ENCODE measurements at regions not wholly inside any gene's neighbourhood (a gene's known extent, or its start where the extent isn't known, plus 50 kb on each side); places are given as distances from the start of the nearest gene placed in this dataset.
"Not testable (repeated sequence)": the region's sequence is repeated elsewhere in the genome, so short reads cannot be mapped to it uniquely, and the experiment has no call there.

DNA sequence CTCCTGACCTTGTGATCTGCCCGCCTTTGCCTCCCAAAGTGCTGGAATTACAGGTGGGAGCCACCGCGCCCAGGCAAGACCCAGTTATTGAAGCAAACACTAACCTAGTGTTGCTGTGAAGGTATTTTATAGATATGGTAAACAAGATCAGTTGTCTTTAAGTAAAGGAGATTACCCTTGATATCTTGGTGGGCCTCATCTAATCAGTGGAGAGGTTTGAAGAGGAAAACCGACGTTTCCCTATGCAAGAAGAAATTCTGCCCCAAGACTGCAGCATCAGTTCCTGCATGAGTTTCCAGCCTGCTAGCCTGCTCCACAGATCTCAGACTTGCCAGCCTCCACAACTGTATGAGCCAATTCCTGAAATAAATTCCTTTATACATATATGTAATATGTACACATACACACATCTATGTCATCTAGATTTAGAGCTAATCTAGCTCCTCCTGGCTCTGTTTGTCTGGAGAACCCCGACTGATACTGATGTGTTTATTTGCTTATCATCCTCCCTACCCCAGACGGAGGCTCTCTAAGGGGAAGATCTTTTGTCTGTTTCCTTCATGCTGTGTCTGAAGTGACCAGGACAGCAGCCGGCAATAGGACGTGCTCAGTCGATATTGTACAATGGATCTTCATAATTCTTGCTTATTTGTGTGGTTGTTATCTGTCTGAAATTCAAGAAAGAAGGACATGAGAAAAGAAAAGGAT lies 90.9 kb downstream of the IER5 start:
- TF ChIP-seq, protein P1, sequence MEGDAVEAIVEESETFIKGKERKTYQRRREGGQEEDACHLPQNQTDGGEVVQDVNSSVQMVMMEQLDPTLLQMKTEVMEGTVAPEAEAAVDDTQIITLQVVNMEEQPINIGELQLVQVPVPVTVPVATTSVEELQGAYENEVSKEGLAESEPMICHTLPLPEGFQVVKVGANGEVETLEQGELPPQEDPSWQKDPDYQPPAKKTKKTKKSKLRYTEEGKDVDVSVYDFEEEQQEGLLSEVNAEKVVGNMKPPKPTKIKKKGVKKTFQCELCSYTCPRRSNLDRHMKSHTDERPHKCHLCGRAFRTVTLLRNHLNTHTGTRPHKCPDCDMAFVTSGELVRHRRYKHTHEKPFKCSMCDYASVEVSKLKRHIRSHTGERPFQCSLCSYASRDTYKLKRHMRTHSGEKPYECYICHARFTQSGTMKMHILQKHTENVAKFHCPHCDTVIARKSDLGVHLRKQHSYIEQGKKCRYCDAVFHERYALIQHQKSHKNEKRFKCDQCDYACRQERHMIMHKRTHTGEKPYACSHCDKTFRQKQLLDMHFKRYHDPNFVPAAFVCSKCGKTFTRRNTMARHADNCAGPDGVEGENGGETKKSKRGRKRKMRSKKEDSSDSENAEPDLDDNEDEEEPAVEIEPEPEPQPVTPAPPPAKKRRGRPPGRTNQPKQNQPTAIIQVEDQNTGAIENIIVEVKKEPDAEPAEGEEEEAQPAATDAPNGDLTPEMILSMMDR (IDR thresholded peaks at IDR 0.05; ENCODE audit: insufficient read depth, low read depth, low read length), result no peak
- DNase-seq (ENCODE audit: low read depth), result no peak
- no peak overlapping the region for H3K4me3 ChIP-seq (ENCODE audit: low read depth, low read length)

DNA sequence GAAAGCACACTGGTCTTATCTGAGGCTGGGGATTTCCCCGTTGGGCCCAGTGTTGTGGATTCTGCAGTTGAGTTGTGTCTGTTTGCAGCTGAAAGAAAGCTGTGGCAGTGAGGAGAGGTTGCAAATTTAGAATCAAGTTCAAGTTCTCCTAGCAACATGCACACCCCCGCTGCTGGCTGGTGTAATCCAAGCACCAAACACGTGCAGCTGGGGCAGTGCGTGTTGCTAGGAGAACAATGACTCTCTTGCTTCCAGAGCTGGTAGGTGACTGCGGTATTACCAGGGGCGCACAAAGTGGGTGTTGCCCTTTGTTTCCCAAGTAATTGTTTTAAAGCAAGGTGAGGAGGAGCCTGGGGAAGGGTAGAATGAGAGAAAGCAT lies 91.5 kb downstream of the IER5 start:
- peak; percentile 64 for DNase-seq (ENCODE audit: low read depth)
- TF ChIP-seq, protein P1 (IDR thresholded peaks at IDR 0.05; ENCODE audit: insufficient read depth, low read depth, low read length), result no peak
- H3K4me3 ChIP-seq (ENCODE audit: low read depth, low read length), result no peak overlapping the region

GRCh38 chr1:181180407-181181031 lies 92.0 kb downstream of the IER5 start:
- H3K4me3 ChIP-seq (ENCODE audit: low read depth, low read length), result no peak overlapping the region
- TF ChIP-seq, protein P1 (IDR thresholded peaks at IDR 0.05; ENCODE audit: insufficient read depth, low read depth, low read length), result no peak
- no peak for DNase-seq (ENCODE audit: low read depth)

DNA sequence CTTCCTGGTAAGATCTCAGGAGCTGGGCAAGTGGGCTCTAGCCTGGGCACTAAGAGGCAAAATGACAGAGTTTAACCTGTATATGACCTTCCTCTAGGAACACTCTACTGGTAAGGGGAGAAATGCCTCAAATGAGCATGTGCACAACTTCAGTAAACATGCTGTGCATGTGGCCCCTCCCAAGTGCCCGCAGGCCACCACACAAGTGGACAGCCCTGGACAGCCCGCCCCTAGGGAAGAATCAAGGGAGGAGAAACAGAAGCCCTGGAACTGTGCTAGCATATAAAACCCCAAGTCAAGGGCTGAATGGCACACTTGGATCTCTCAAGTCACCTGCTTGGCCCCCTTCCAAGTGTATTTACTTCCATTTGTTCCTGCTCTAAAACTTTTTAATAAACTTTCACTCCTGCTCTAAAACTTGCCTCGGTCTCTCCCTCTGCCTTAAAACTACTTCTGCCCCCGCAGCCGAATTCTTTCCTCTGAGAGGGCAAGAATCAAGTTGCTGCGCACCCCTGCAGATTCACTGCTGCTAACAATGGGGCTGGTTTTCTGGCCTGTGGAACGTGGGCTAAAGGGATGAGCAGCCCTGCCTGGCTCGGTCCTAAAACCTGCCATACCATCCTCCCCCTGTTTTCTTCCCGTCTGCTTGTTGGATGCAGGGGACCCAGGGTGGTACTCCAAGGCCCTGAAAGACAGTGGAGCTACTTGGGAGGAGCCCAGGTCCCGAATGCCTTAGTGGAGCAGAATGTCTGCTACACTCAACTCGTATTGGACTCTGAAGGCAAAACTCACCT lies 93.5 kb downstream of the IER5 start:
- H3K4me3 ChIP-seq (ENCODE audit: low read depth, low read length), result no peak overlapping the region
- DNase-seq (ENCODE audit: low read depth), result no peak
- TF ChIP-seq, protein P1 (IDR thresholded peaks at IDR 0.05; ENCODE audit: insufficient read depth, low read depth, low read length), result no peak

DNA sequence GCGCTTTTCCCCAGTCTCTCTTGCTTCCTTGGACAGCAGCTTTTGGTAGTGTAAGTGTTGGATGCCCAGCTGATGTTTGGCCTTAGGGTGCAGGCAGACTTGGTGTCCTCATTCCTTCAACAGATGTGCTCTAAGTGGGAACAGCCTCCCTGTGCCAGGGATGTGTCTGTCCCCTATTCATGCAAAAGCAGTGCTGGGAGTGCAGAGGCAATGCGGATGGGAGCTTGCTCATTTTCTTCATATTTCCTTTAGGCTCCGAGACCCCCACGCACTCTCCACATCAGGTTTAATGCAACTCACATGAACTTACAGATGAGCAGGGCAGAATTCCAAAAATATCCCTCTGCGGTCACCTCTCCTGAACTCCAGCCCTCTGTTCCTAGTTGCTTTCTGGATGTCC lies 96.1 kb downstream of the IER5 start:
- TF ChIP-seq, protein P1 (IDR thresholded peaks at IDR 0.05; ENCODE audit: insufficient read depth, low read depth, low read length), result no peak
- no peak for DNase-seq (ENCODE audit: low read depth)
- no peak overlapping the region for H3K4me3 ChIP-seq (ENCODE audit: low read depth, low read length)

DNA sequence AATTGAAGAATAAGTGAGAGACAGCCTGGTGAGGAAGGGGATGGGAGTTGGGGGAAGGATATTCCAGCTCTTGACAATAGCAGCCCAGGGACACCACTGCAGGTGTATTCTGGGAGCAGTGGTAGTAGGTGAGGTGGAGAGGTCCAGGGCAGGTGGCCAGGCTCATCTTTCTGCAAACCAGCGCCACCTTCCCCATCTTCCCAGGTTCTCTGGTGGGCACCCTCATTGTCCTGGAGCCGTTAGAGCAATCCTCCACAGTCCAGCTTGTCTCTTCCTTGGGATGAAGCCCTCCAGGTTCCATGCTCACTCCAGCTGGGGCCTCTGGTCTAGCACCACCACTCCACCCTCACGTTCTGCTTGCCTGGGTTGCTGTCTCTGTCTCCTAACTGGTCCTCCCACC lies 97.0 kb downstream of the IER5 start:
- no peak for DNase-seq (ENCODE audit: low read depth)
- no peak overlapping the region for H3K4me3 ChIP-seq (ENCODE audit: low read depth, low read length)
- TF ChIP-seq, protein P1 (IDR thresholded peaks at IDR 0.05; ENCODE audit: insufficient read depth, low read depth, low read length), result no peak

DNA sequence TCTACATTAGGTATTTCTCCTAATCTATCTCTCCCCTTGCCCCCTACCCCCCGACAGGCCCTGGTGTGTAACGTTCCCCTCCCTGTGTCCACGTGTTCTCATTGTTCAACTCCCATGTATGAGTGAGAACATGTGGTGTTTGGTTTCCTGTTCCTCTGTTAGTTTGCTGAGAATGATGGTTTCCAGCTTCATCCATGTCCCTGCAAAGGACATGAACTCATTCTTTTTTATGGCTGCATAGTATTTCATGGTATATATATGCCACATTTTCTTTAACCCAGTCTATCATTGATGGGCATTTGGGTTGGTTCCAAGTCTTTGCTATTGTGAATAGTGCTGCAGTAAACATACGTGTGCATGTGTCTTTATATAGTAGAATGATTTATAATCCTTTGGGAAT lies 97.6 kb downstream of the IER5 start:
- not testable (repeated sequence) for DNase-seq (ENCODE audit: low read depth)

More for the DNA sequence above, 97.6 kb downstream of the IER5 start:
- not testable (repeated sequence) for H3K4me3 ChIP-seq (ENCODE audit: low read depth, low read length)

Measured in fibroblast of villous mesenchyme (primary cell).